Neural progenitor cell (in vitro differentiated cells): ENCODE measurements at regions not wholly inside any gene's neighbourhood (a gene's known extent, or its start where the extent isn't known, plus 50 kb on each side); places are given as distances from the start of the nearest gene placed in this dataset.

ENCODE experiments used
- DNase-seq: peaks from one replicate; pipeline ENCODE4 v3.0.0-alpha.2; 2016; ENCODE audit warnings: low spot score
- H2AFZ ChIP-seq: fragments of 200-600 bp; sonication (generic); replicated peaks from 2 replicates; pipeline ENCODE4 v1.6.1; 2016; ENCODE audit warnings: antibody characterized with exemption
- H3F3A ChIP-seq: fragments of 200-600 bp; sonication (generic); 2 replicates; pipeline ENCODE4 v1.6.1; 2016; ENCODE audit warnings: antibody characterized with exemption, low read depth
- H3K27ac ChIP-seq: fragments of 200-600 bp; sonication (generic); 2 replicates; pipeline ENCODE4 v1.5.1; 2016; ENCODE audit warnings: mild to moderate bottlenecking
- H3K27me3 ChIP-seq: fragments of 200-600 bp; sonication (generic); 2 replicates; pipeline ENCODE4 v1.6.1; 2016; ENCODE audit warnings: mild to moderate bottlenecking, moderate library complexity
- H3K36me3 ChIP-seq: fragments of 200-600 bp; sonication (generic); 2 replicates; pipeline ENCODE4 v1.5.1; 2016
- H3K4me1 ChIP-seq: fragments of 200-600 bp; sonication (generic); 2 replicates; pipeline ENCODE4 v1.6.1; 2016; ENCODE audit warnings: mixed run types
- H3K4me2 ChIP-seq: fragments of 200-600 bp; sonication (generic); 2 replicates; pipeline ENCODE4 v1.6.1; 2016
- H3K4me3 ChIP-seq: fragments of 200-600 bp; sonication (generic); 2 replicates; pipeline ENCODE4 v1.5.1; 2016
- H3K79me2 ChIP-seq: fragments of 200-600 bp; sonication (generic); 2 replicates; pipeline ENCODE4 v1.6.1; 2016; ENCODE audit warnings: low read depth
- H3K9ac ChIP-seq: fragments of 200-600 bp; sonication (generic); 2 replicates; pipeline ENCODE4 v1.6.1; 2016
- H3K9me3 ChIP-seq: fragments of 200-600 bp; sonication (generic); 2 replicates; pipeline ENCODE4 v1.5.1; 2016; ENCODE audit warnings: low read depth
- H4K20me1 ChIP-seq: fragments of 200-600 bp; sonication (generic); 2 replicates; pipeline ENCODE4 v1.6.1; 2016; ENCODE audit warnings: low read depth
- H3K27ac Mint-ChIP-seq: 3 replicates; pipeline ENCODE4 v1.8.0; 2021; ENCODE audit warnings: mixed read lengths
- H3K27me3 Mint-ChIP-seq: 2 replicates; pipeline ENCODE4 v1.8.0; 2022; ENCODE audit warnings: low read depth, mild to moderate bottlenecking, inconsistent platforms, moderate library complexity, mixed read lengths; ENCODE audit not compliant: insufficient read depth
- H3K36me3 Mint-ChIP-seq: 3 replicates; pipeline ENCODE4 v1.8.0; 2021; ENCODE audit warnings: mixed read lengths
- H3K4me1 Mint-ChIP-seq: 3 replicates; pipeline ENCODE4 v1.8.0; 2021; ENCODE audit warnings: mixed read lengths
- H3K4me3 Mint-ChIP-seq: 3 replicates; pipeline ENCODE4 v1.8.0; 2021; ENCODE audit warnings: mild to moderate bottlenecking, moderate library complexity, mixed read lengths
- H3K9me3 Mint-ChIP-seq: 3 replicates; pipeline ENCODE4 v1.8.0; 2020; ENCODE audit warnings: mixed read lengths
- CTCF ChIP-seq: fragments of 200-600 bp; sonication (generic); IDR thresholded peaks from 2 replicates; pipeline ENCODE4 v1.5.1; 2017; ENCODE audit warnings: antibody characterized with exemption, mild to moderate bottlenecking
- EZH2 ChIP-seq: fragments of 200-600 bp; sonication (generic); IDR thresholded peaks from 2 replicates; pipeline ENCODE4 v1.6.1; 2017; ENCODE audit warnings: antibody characterized with exemption, mild to moderate bottlenecking, moderate library complexity
- EZH2phosphoT487 ChIP-seq: fragments of 200-600 bp; sonication (generic); IDR thresholded peaks from 2 replicates; pipeline ENCODE4 v1.6.1; 2017; ENCODE audit warnings: antibody characterized with exemption

DNA sequence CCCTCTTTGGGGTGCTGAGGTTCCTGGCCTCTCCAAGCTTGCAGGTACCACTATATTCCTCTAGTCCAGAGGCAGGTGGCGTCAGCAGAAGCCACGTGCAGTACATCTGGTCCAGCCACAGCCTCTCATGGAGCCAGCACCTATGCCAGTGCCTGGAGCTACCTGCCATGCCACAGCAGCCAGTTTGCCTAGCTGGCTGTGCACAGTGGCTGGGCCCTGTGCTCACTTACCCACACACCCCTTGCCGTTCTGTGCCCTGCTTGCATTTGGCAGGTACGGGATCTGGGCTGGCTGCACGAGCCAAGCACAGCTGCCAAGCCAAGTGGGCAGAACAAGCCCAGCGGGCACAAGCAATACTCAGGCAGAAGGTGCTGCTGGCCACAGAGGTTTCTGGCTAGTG lies 601.1 kb downstream of the EPHA5 start:
- TF ChIP-seq CTCF: no peak
- TF ChIP-seq EZH2: no peak
- TF ChIP-seq EZH2phosphoT487: no peak
- Mint-ChIP-seq H3K27ac (no peak overlapping the region), H3K4me3 (no peak overlapping the region), H3K9me3 (no peaks in the 10 kb centered on the region), H3K4me1 (no peaks in the 10 kb centered on the region), H3K36me3 (no peaks in the 10 kb centered on the region), H3K27me3 (no peaks in the 10 kb centered on the region)
- no peaks in the 10 kb centered on the region for H3K9me3 ChIP-seq
- no peaks in the 10 kb centered on the region for H3K36me3 ChIP-seq
- no peaks in the 10 kb centered on the region for H3K4me1 ChIP-seq
- H3F3A ChIP-seq: no peaks in the 10 kb centered on the region
- no peaks in the 10 kb centered on the region for H3K79me2 ChIP-seq
- DNase-seq: no peak
- H3K27me3 ChIP-seq: no peaks in the 10 kb centered on the region
- H3K4me3 ChIP-seq: no peak overlapping the region
- H3K4me2 ChIP-seq: no peak overlapping the region
- H3K9ac ChIP-seq: no peak overlapping the region
- H3K27ac ChIP-seq: no peak overlapping the region
- no peak overlapping the region for H2AFZ ChIP-seq
- no peaks in the 10 kb centered on the region for H4K20me1 ChIP-seq

DNA sequence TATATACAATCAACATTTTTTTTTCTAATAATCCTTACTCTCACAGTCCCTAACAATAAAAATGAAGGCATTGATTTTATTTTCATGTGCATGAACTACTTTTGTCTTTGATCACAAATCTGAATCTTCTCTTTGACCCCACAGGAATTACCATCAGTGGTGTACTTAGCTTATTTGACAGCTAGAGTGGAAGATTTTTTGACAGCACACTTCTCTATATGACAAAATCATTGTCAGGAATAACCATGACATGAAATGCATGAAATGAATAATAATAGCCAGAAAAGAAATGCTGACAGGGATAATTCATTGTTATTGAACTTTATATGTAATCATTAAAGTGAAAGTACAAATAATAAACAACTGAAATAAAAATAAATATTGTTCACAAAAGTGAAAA lies 604.2 kb downstream of the EPHA5 start:
- H2AFZ ChIP-seq: no peak overlapping the region
- no peak for DNase-seq
- no peak for TF ChIP-seq EZH2phosphoT487
- no peak for TF ChIP-seq CTCF
- TF ChIP-seq EZH2: no peak
- H3F3A ChIP-seq: no peaks in the 10 kb centered on the region
- no peaks in the 10 kb centered on the region for H3K9me3 ChIP-seq
- H3K27me3 Mint-ChIP-seq: peaks cover 6% of the 10 kb centered on the region
- H3K79me2 ChIP-seq: no peaks in the 10 kb centered on the region
- no peak overlapping the region for H3K4me3 ChIP-seq
- no peaks in the 10 kb centered on the region for H3K4me1 ChIP-seq
- no peak overlapping the region for H3K4me3 Mint-ChIP-seq
- no peaks in the 10 kb centered on the region for H3K27me3 ChIP-seq
- no peak overlapping the region for H3K9ac ChIP-seq
- no peaks in the 10 kb centered on the region for H4K20me1 ChIP-seq
- H3K9me3 Mint-ChIP-seq: no peaks in the 10 kb centered on the region
- H3K4me2 ChIP-seq: no peak overlapping the region
- H3K4me1 Mint-ChIP-seq: no peaks in the 10 kb centered on the region
- H3K27ac ChIP-seq: no peak overlapping the region
- no peaks in the 10 kb centered on the region for H3K36me3 ChIP-seq
- H3K27ac Mint-ChIP-seq: no peak overlapping the region
- no peaks in the 10 kb centered on the region for H3K36me3 Mint-ChIP-seq

DNA sequence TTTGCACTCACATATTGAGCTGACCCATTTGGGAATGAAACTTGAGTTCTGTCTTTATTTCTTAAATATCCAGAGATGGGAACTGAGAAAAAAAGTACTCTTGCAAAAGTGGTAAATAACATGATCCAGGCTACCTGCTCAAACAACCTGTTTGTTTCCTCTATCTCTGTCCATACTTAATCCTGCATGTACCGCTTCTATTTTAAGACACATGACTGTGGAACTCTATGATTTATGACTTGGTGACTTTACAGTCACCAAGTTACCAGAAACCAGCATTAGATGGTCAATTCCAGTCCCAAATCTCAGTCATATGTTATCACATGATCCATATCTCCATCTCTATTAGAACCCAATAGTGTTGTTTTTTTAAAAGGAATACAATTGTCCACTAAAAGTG lies 606.7 kb downstream of the EPHA5 start:
- H3K4me3 Mint-ChIP-seq: no peak overlapping the region
- Histone ChIP-seq H3K9ac (no peak overlapping the region), H3K79me2 (no peaks in the 10 kb centered on the region), H3K27ac (no peak overlapping the region), H3F3A (no peaks in the 10 kb centered on the region), H4K20me1 (no peaks in the 10 kb centered on the region), H3K27me3 (no peaks in the 10 kb centered on the region), H3K4me3 (no peak overlapping the region), H3K4me1 (no peaks in the 10 kb centered on the region), H2AFZ (no peak overlapping the region), H3K36me3 (no peaks in the 10 kb centered on the region), H3K9me3 (no peaks in the 10 kb centered on the region), H3K4me2 (no peak overlapping the region)
- no peak for DNase-seq
- peaks cover 6% of the 10 kb centered on the region for H3K27me3 Mint-ChIP-seq
- H3K4me1 Mint-ChIP-seq: no peaks in the 10 kb centered on the region
- no peaks in the 10 kb centered on the region for H3K36me3 Mint-ChIP-seq
- no peaks in the 10 kb centered on the region for H3K9me3 Mint-ChIP-seq
- H3K27ac Mint-ChIP-seq: no peak overlapping the region
- TF ChIP-seq EZH2: no peak
- no peak for TF ChIP-seq CTCF
- TF ChIP-seq EZH2phosphoT487: no peak

GRCh38 chr4:65050786-65051185 lies 619.5 kb downstream of the EPHA5 start:
- no peaks in the 10 kb centered on the region for H3K9me3 Mint-ChIP-seq
- no peak overlapping the region for H3K4me2 ChIP-seq
- H3K27me3 ChIP-seq: no peaks in the 10 kb centered on the region
- H3K27ac Mint-ChIP-seq: no peak overlapping the region
- no peak overlapping the region for H3K4me3 Mint-ChIP-seq
- H3K4me3 ChIP-seq: no peak overlapping the region
- H3K4me1 ChIP-seq: no peaks in the 10 kb centered on the region
- TF ChIP-seq EZH2phosphoT487: no peak
- TF ChIP-seq EZH2: no peak
- no peak for TF ChIP-seq CTCF
- no peaks in the 10 kb centered on the region for H3F3A ChIP-seq
- H3K27me3 Mint-ChIP-seq: no peaks in the 10 kb centered on the region
- H3K27ac ChIP-seq: no peak overlapping the region
- H3K79me2 ChIP-seq: no peaks in the 10 kb centered on the region
- no peak for DNase-seq
- no peak overlapping the region for H2AFZ ChIP-seq
- H3K9me3 ChIP-seq: no peaks in the 10 kb centered on the region
- peaks cover 3% of the 10 kb centered on the region for H3K4me1 Mint-ChIP-seq
- no peak overlapping the region for H3K9ac ChIP-seq
- H3K36me3 Mint-ChIP-seq: no peaks in the 10 kb centered on the region
- no peaks in the 10 kb centered on the region for H3K36me3 ChIP-seq
- no peaks in the 10 kb centered on the region for H4K20me1 ChIP-seq
